Parathyroid adenoma (tissue), 2 donors: ENCODE measurements at regions not wholly inside any gene's neighbourhood (a gene's known extent, or its start where the extent isn't known, plus 50 kb on each side); places are given as distances from the start of the nearest gene placed in this dataset.

ENCODE experiments used
- H2AFZ ChIP-seq: fragments of 300-600 bp; sonication (generic); one replicate; pipeline ENCODE4 v1.7.0; 2017; ENCODE audit warnings: antibody characterized with exemption, mild to moderate bottlenecking
- H3K27ac ChIP-seq: fragments of 300-600 bp; sonication (generic); one replicate; pipeline ENCODE4 v1.7.0; 2017
- H3K27me3 ChIP-seq: fragments of 300-600 bp; sonication (generic); one replicate; pipeline ENCODE4 v1.7.0; 2017; ENCODE audit warnings: low read length; ENCODE audit not compliant: control insufficient read depth, insufficient read depth
- H3K36me3 ChIP-seq: fragments of 300-600 bp; sonication (generic); one replicate; pipeline ENCODE4 v1.7.0; 2017; ENCODE audit warnings: low read length; ENCODE audit not compliant: control insufficient read depth, insufficient read depth
- H3K4me1 ChIP-seq: fragments of 300-600 bp; sonication (generic); one replicate; pipeline ENCODE4 v1.7.0; 2017; ENCODE audit warnings: control low read depth
- H3K4me2 ChIP-seq: fragments of 300-600 bp; sonication (generic); one replicate; pipeline ENCODE4 v1.7.0; 2017; ENCODE audit warnings: low read length
- H3K4me3 ChIP-seq: fragments of 300-600 bp; sonication (generic); one replicate; pipeline ENCODE4 v1.7.0; 2017; ENCODE audit warnings: low read depth, low read length
- H3K79me2 ChIP-seq: fragments of 300-600 bp; sonication (generic); one replicate; pipeline ENCODE4 v1.7.0; 2017; ENCODE audit warnings: control low read depth
- H3K9ac ChIP-seq: fragments of 300-600 bp; sonication (generic); one replicate; pipeline ENCODE4 v1.7.0; 2017; ENCODE audit warnings: mild to moderate bottlenecking
- H3K9me3 ChIP-seq: fragments of 300-600 bp; sonication (generic); one replicate; pipeline ENCODE4 v1.7.0; 2017; ENCODE audit warnings: low read length; ENCODE audit not compliant: control insufficient read depth
- TF ChIP-seq, protein P1 (sequence below): fragments of 300-600 bp; sonication (generic); IDR thresholded peaks from one replicate; pipeline ENCODE4 v1.7.0; 2017; ENCODE audit warnings: antibody characterized with exemption, mild to moderate bottlenecking
- donor health status: primary hyperparathyroidism.

DNA sequence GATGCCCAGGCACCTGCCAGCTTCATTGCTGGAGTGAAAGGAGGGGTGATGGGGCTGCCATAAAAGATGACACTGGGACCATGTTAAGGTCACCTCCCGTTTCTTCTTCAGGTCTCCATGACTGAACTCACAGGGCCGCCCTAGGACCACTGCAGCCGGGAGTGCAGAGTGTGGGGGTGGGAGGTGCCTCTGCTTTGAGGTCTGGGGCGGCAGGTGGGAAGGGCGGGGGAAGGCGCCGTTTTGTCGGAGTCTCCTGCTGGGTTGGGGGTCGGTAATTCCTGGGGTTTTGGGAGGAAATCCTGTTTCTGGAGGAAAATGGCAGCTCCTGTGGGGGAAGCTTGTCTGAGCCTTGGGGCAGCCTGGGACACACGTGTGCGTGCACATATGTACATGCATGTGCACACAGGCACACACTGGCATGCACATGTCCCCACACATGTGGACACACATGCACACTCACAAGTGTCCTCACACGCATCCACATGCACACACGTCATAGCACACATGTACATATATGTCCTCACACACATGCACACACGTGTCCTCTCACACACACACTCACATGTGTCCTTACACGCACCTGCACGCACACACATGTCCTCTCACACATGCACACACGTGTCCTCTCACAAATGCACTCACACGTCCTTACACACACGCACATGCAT lies 990.9 kb downstream of the BRD1 start:
- Histone ChIP-seq H3K9me3 (no peaks in the 10 kb centered on the region), H3K4me2 (no peak overlapping the region), H3K36me3 (no peaks in the 10 kb centered on the region), H3K4me1 (no peaks in the 10 kb centered on the region), H3K4me3 (no peak overlapping the region), H3K27me3 (no peaks in the 10 kb centered on the region), H3K27ac (no peak overlapping the region), H2AFZ (no peak overlapping the region), H3K79me2 (no peaks in the 10 kb centered on the region), H3K9ac (no peak overlapping the region)
- TF ChIP-seq, protein P1, sequence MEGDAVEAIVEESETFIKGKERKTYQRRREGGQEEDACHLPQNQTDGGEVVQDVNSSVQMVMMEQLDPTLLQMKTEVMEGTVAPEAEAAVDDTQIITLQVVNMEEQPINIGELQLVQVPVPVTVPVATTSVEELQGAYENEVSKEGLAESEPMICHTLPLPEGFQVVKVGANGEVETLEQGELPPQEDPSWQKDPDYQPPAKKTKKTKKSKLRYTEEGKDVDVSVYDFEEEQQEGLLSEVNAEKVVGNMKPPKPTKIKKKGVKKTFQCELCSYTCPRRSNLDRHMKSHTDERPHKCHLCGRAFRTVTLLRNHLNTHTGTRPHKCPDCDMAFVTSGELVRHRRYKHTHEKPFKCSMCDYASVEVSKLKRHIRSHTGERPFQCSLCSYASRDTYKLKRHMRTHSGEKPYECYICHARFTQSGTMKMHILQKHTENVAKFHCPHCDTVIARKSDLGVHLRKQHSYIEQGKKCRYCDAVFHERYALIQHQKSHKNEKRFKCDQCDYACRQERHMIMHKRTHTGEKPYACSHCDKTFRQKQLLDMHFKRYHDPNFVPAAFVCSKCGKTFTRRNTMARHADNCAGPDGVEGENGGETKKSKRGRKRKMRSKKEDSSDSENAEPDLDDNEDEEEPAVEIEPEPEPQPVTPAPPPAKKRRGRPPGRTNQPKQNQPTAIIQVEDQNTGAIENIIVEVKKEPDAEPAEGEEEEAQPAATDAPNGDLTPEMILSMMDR, result no peak

DNA sequence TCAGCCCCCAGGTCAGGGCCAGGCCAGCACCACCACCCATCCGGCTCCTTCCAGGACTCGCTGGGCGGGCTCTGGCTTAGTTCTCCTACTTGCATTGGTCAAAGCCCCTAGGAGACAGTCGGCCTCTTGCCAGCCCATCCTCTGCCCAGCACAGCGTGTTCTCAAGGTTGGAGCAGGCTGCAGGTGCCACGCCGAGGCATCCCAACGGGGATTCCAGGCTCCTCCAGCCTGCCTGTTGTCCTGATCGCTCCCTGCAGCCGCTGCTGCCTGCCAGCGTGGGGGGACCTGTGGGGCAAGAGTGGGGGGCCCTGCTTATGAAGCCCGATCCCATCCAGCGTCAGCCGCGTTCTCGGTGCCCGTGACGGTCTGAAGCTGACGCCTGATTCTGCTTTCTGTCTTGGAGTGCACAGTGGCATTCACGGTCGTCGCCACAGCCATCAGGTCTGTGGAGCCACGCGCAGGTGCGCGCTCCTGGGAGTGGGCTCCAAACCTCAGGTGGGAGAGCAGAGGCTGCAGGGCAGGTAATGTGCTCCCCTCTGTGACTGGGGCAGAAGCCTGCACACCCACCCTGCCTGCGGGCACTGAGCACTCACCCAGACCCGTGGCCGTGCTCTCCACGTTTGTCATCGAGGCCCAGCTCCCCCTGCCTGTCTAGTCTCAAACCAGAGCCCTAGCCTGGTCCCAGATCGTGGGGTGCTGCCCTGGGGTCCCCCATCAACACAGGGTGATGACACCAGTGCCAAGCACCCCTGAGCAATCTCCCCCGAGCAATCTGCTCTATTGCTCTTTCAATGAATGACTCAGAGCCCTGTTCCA lies 991.6 kb downstream of the BRD1 start:
- H3K36me3 ChIP-seq, result no peaks in the 10 kb centered on the region
- H2AFZ ChIP-seq, result no peak overlapping the region
- H3K27me3 ChIP-seq, result no peaks in the 10 kb centered on the region
- no peak overlapping the region for H3K9ac ChIP-seq
- H3K4me1 ChIP-seq, result no peaks in the 10 kb centered on the region
- TF ChIP-seq, protein P1, result no peak
- H3K4me3 ChIP-seq, result no peak overlapping the region
- no peaks in the 10 kb centered on the region for H3K9me3 ChIP-seq
- no peak overlapping the region for H3K27ac ChIP-seq
- no peaks in the 10 kb centered on the region for H3K79me2 ChIP-seq
- no peak overlapping the region for H3K4me2 ChIP-seq

DNA sequence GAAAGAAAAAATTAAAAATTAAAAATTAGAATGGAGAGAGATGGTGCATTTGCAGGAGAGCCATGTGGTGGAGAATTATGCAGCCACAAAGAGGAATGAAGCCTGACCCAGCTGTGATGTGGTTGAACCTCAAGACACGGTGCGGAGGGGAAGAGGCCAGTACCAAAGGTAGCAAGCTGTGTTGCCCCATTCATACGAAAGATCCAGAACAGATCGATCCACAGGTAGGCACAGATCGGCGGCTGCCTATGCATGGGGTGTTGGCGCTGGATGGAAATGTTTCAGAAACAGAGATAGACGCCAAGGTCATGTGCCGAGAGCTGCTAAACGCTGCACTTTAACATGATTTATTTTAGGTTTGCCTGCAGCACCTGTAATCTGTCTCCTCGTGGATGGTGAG lies 992.3 kb downstream of the BRD1 start:
- Histone ChIP-seq H3K4me1 (no peaks in the 10 kb centered on the region), H3K27ac (no peak overlapping the region), H3K9ac (no peak overlapping the region), H3K9me3 (no peaks in the 10 kb centered on the region), H3K4me3 (no peak overlapping the region), H3K79me2 (no peaks in the 10 kb centered on the region), H3K27me3 (no peaks in the 10 kb centered on the region), H2AFZ (no peak overlapping the region), H3K4me2 (no peak overlapping the region), H3K36me3 (no peaks in the 10 kb centered on the region)
- TF ChIP-seq, protein P1, result no peak

DNA sequence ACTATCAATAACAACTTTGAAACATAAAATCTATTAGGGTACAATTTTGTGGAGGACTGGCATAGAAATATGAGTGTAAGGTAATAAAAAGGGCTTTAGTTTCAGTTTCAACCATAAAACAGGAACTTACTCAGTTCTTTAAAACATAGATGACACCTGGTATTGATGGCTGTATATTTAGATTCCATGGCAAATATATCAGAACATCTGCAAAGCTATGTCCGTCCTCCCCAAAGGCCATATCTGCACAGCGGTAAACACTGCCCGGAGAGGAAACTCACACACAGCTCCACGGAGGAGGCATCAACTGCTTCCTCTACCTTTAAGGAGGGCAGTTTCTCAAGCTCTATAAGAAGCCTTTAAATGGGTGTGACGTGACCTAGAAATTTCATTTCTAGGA lies 993.3 kb downstream of the BRD1 start:
- Histone ChIP-seq H3K4me3 (no peak overlapping the region), H3K9ac (no peak overlapping the region), H3K4me2 (no peak overlapping the region), H3K4me1 (no peaks in the 10 kb centered on the region), H3K27ac (no peak overlapping the region), H3K79me2 (no peaks in the 10 kb centered on the region), H3K9me3 (no peaks in the 10 kb centered on the region), H3K27me3 (no peaks in the 10 kb centered on the region), H3K36me3 (no peaks in the 10 kb centered on the region), H2AFZ (no peak overlapping the region)
- TF ChIP-seq, protein P1, result no peak
